ENCODE measurements at regions not wholly inside any gene's neighbourhood (a gene's known extent, or its start where the extent isn't known, plus 50 kb on each side); places are given as distances from the start of the nearest gene placed in this dataset.
"Not testable (repeated sequence)": the region's sequence is repeated elsewhere in the genome, so short reads cannot be mapped to it uniquely, and the experiment has no call there.

DNA sequence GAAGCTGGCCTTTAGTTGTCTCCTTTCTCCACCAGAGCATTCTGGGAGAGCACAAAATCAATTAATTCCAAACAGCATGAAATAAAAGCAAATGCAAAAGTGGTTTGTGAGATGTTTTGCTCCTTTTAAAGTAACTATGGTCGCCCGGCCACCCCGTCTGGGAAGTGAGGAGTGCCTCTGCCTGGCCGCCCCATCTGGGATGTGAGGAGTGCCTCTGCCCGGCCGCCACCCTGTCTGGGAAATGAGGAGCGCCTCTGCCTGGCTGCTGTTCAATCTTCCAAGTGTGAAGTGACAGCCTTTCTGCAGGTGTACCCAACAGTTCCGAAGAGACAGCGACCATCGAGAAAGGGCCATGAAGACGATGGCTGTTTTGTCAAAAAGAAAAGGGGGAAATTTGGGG, 381.3 kb upstream of the FGF16 start:
- TF ChIP-seq, protein P1, sequence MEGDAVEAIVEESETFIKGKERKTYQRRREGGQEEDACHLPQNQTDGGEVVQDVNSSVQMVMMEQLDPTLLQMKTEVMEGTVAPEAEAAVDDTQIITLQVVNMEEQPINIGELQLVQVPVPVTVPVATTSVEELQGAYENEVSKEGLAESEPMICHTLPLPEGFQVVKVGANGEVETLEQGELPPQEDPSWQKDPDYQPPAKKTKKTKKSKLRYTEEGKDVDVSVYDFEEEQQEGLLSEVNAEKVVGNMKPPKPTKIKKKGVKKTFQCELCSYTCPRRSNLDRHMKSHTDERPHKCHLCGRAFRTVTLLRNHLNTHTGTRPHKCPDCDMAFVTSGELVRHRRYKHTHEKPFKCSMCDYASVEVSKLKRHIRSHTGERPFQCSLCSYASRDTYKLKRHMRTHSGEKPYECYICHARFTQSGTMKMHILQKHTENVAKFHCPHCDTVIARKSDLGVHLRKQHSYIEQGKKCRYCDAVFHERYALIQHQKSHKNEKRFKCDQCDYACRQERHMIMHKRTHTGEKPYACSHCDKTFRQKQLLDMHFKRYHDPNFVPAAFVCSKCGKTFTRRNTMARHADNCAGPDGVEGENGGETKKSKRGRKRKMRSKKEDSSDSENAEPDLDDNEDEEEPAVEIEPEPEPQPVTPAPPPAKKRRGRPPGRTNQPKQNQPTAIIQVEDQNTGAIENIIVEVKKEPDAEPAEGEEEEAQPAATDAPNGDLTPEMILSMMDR (IDR thresholded peaks at IDR 0.05), result no peak
- no peak for TF ChIP-seq POLR2AphosphoS5 (IDR thresholded peaks at IDR 0.05)
- no peak for TF ChIP-seq POLR2A (IDR thresholded peaks at IDR 0.05)
- H3K36me3 ChIP-seq, result no peaks in the 10 kb centered on the region
- H3K4me1 ChIP-seq, result no peaks in the 10 kb centered on the region
- no peaks in the 10 kb centered on the region for H3K9me3 ChIP-seq
- no peak overlapping the region for H3K4me3 ChIP-seq
- H3K27me3 ChIP-seq, result peaks cover 0 to 17% of the 10 kb centered on the region in 2 donors
- no peak overlapping the region for H3K27ac ChIP-seq
- no peak for DNase-seq (ENCODE audit: low spot score in 2 of 2)
- intact Hi-C loops (cut with DNase I; ENCODE audit: low total_unique reads), result no loop called here

DNA sequence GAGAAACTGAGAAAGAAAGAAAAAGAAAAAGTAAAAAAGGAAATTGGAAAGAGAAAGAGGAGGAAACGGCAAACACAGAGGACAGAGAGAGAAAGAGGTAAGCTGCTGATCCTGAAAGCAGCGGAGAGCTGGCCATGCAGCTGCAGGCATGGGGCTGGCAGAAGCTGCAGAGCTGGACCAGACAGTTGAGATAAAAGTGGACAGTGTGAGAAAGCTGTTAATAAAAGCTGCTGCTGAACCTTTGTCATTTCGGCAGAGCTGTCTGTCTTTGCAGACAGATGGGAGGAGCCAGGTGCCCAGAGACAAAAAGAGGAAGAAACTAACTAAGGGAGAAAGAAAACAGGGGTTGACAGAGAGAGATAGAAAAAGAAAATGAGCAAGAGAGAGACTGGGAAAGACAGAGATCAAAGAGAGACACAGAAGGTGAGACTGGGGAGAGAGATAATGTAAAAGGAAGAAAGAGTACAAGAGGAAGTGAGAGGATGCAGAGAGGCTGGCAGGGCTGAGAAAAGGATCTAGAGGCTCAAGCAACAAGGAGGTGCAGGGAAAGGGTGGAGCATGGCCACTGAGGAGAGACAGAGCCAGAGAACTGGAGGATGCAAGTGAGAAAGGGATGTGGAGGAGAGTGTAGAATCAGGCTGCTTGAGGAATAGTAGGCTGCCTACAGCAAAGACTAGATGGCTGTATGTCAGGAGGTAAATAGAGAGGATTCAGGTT, 376.8 kb upstream of the FGF16 start:
- H3K27ac ChIP-seq, result no peak overlapping the region
- H3K36me3 ChIP-seq, result no peaks in the 10 kb centered on the region
- peaks cover 0 to 12% of the 10 kb centered on the region in 2 donors for H3K27me3 ChIP-seq
- H3K4me3 ChIP-seq, result no peak overlapping the region
- H3K4me1 ChIP-seq, result no peaks in the 10 kb centered on the region
- H3K9me3 ChIP-seq, result peaks cover 0 to 6% of the 10 kb centered on the region in 2 donors
- no peak for DNase-seq (ENCODE audit: low spot score in 2 of 2)
- intact Hi-C loops (cut with DNase I; ENCODE audit: low total_unique reads), result no loop called here
- TF ChIP-seq, protein P1 (IDR thresholded peaks at IDR 0.05), result no peak
- TF ChIP-seq POLR2AphosphoS5 (IDR thresholded peaks at IDR 0.05) (no peak), POLR2A (IDR thresholded peaks at IDR 0.05) (no peak)

DNA sequence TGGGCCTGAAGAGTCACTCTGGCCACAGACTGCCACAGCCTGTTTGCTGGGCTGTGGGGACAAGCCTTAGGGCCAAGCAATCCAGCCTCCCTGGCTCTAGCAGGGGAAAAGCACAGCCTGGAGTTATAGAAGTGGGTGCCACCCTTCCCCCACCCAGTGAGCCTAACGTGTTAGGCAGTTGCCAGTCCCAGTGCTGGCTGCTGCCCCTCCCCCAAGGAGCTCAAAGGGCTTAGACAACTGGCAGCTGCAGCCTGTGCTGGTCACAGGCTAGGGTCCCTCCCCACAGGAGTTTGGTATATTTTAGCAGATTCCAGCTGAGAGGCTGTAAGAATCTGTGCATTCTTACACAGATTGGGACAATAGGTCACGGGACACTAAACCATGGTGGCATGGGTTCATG, 370.3 kb upstream of the FGF16 start:
- peaks cover 10 to 24% of the 10 kb centered on the region in 2 donors for H3K9me3 ChIP-seq
- H3K27me3 ChIP-seq, result peaks cover 0 to 10% of the 10 kb centered on the region in 2 donors
- H3K36me3 ChIP-seq, result no peaks in the 10 kb centered on the region
- no peak overlapping the region for H3K27ac ChIP-seq
- intact Hi-C loops (cut with DNase I; ENCODE audit: low total_unique reads), result no loop called here
- TF ChIP-seq POLR2A (IDR thresholded peaks at IDR 0.05) (no peak), POLR2AphosphoS5 (IDR thresholded peaks at IDR 0.05) (no peak)
- TF ChIP-seq, protein P1 (IDR thresholded peaks at IDR 0.05), result no peak
- no peak for DNase-seq (ENCODE audit: low spot score in 2 of 2)
- H3K4me1 ChIP-seq, result no peaks in the 10 kb centered on the region
- no peak overlapping the region for H3K4me3 ChIP-seq

DNA sequence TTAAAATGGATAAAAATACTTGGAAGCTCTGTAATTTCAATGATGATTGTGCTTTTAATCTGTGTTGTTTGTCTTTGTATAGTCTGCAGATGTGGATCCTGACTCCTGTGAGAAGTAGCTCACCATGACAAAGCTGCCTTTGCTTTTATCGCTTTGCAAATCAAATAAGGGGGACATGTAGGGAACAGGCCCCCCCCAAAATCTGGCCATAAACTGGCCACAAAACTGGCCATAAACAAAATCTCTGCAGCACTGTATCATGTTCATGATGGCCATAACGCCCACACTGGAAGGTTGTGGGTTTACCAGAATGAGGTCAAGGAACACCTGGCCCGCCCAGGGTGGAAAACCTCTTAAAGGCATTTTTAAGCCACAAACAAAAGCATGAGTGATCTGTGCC, 366.0 kb upstream of the FGF16 start:
- Histone ChIP-seq H3K27me3 (peaks cover 0 to 23% of the 10 kb centered on the region in 2 donors), H3K9me3 (peaks cover 12 to 27% of the 10 kb centered on the region in 2 donors)
- H3K36me3 ChIP-seq; intact Hi-C loops (cut with DNase I; ENCODE audit: low total_unique reads); DNase-seq (ENCODE audit: low spot score in 2 of 2); H3K4me1 ChIP-seq; H3K4me3 ChIP-seq; H3K27ac ChIP-seq: not testable (repeated sequence)

DNA sequence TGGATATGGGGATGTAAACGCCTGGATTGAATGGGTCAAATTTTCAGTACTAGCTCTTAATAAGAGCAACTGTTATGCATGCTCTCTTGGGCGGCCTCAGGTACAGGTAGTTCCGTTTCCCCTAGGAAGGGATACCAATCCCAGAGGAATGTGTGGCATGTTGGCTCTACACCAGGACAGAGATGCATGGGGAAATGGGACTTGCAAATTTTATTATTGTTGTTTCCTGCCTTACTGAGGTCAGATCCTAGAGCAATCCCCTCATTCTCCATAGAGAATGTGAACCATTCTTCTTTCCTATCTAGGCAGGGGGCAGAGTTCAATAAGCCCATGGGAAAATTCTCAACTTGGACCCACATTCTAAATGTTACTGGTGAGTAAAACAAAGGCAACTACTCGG, 361.8 kb upstream of the FGF16 start:
- no peak for TF ChIP-seq POLR2AphosphoS5 (IDR thresholded peaks at IDR 0.05)
- no peak for TF ChIP-seq POLR2A (IDR thresholded peaks at IDR 0.05)
- TF ChIP-seq, protein P1 (IDR thresholded peaks at IDR 0.05), result no peak
- H3K4me3 ChIP-seq, result no peak overlapping the region
- peaks cover 0 to 19% of the 10 kb centered on the region in 2 donors for H3K27me3 ChIP-seq
- no peak for DNase-seq (ENCODE audit: low spot score in 2 of 2)
- peaks cover 12 to 24% of the 10 kb centered on the region in 2 donors for H3K9me3 ChIP-seq
- no peaks in the 10 kb centered on the region for H3K4me1 ChIP-seq
- H3K27ac ChIP-seq, result no peak overlapping the region
- intact Hi-C loops (cut with DNase I; ENCODE audit: low total_unique reads), result no loop called here
- no peaks in the 10 kb centered on the region for H3K36me3 ChIP-seq

Data from breast epithelium (tissue), 4 donors.